Inferior parietal cortex (tissue), 1 donor: ENCODE measurements at regions not wholly inside any gene's neighbourhood (a gene's known extent, or its start where the extent isn't known, plus 50 kb on each side); places are given as distances from the start of the nearest gene placed in this dataset.
A peak's percentile ranks its signal among the peaks of the same experiment; 100 is the strongest.
"Not testable (repeated sequence)": the region's sequence is repeated elsewhere in the genome, so short reads cannot be mapped to it uniquely, and the experiment has no call there.

Experiments
- DNase-seq: peaks from one replicate; pipeline ENCODE4 v3.0.0-alpha.2; 2016; ENCODE audit errors: extremely low spot score

DNA sequence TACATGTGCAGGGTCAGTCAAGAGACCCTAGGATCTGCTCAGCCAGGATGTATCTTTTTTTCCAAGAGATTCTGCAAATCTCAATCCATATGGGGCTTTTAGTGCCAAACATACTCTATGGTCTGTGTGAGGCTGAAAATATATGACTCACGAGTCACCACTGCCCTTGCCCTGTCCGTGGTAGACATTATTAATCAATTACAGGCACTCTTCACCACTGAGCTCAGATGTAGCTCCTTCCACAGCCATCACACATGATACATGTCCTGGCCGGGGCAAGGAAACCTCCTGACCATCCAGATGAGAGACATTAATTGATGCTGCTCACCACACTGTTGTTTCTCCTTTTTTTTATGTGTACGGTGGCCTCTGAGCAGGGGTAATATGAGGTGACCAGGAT is 90.2 kb upstream of the RET start:
- no peak for DNase-seq

DNA sequence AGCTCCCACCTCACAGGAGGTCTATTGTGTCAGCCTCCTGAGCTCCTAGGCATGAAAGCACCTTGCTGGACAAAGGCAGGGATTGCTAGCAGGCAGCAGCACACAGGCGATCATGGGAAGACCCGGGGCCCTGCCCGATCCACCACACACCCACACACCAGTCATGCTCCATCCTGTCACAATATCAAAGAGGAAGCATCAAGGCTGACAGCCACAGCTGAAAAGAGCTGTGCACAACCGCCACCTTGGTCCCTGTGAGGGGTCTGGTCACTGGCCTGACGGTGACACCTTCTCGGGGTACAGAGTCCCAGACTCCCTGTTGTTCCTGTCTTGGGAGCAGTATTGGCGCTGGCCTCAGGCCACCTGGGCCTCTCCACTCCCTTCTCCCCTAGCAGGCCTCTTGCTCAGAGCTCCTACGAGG is 89.7 kb upstream of the RET start:
- no peak for DNase-seq

DNA sequence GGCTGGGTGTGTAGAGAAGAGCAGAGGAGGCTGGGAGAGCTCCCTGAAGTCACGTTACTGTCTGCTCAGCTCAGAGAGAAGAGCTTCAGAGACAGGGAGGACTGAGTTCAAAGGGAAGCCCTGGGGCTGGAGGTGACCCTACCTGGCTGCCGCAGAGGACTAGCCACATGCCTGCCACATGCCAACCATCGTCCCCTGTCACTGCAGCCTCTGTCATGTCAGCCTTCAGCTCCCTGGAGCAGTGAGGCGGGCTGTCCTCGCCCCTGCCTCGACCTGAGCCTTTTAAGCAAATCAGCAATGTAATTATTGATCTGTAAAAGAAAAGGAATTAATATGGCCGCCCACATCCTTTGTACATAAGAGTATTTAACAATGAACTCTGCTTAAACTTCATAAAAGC is 89.3 kb upstream of the RET start:
- no peak for DNase-seq

DNA sequence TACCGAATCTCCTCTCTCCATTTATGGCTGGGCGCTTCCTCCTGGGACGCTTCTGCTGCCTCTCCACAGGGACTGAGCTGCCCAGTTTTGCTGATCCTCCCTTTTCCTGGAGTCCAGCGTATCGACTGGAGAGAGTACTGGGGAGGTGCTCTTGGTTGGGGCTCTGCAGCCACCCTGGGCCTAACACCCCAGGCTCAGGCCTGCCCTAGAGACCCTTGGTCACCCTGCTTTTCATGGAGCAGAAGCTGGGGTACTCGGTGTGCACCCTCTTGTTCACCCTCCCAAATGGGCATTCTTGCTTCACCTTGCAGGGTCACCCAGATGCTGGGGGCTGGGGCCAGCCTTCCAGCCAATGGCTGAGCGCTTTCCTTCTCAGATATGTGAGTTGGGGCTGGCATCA is 88.8 kb upstream of the RET start:
- DNase-seq = no peak

DNA sequence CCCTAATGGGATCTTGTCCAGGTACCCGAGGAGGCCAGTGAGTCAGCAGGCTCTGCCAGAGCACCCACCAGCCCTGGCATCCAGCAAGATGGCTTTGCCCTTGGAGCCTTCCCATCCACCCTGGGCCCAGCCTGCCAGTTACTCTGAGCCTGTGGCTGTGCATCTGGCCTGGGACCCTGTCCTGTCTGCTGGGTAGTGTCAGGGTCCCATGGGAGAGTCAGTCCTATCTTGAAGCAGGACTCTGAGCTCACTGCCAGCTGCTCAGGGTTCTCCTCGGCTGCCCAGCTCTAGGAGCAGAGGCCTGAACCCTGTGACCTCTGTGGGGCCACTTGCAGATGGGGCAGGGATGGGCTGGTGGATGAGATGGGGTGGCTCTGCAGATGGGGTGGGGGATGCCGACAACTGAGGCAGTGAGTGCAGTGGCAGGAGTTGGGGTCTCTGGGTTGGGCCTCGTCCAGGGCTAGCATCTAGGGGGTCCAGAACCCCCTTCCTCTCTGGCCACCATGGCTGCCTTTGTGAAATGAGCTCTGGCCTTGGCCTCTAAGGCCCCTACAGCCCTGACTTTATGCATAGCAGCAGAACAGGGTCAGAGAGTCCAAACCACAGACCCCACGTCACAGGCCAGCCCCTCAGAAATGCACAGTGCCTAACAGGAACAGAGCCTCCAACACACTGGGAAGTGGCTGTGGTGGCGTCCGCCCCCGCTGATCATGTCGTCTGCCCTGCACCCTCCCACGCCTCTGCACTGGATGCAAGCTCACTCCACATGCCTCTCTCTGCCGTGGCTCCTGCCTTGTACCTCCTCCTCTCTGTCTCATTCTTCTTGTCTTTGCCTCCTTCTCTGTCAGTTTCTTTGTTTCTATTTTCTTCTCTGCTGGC is 88.1 kb upstream of the RET start:
- peak; percentile 3 for DNase-seq

DNA sequence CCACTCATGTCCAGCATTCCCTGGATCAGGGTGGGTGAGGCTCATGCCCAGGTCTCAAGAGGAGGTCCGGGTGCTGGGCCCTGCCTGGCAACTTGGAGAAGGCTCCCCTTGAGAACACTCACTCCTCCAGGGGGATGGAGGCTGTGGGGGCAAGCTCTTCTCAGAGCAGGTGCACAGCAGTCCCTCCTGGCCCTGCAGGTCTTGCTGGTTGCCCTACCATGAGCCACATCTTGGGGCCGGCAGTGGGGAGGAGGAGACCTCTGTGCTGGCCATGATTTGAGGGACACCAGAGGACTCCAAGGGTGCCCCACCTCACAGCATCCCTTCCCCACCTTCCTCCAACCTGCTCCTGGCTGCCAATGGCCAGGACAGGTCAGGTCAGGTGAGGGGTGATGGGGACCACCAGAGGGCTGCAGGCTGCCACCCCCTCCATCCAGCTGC is 87.4 kb upstream of the RET start:
- no peak for DNase-seq

DNA sequence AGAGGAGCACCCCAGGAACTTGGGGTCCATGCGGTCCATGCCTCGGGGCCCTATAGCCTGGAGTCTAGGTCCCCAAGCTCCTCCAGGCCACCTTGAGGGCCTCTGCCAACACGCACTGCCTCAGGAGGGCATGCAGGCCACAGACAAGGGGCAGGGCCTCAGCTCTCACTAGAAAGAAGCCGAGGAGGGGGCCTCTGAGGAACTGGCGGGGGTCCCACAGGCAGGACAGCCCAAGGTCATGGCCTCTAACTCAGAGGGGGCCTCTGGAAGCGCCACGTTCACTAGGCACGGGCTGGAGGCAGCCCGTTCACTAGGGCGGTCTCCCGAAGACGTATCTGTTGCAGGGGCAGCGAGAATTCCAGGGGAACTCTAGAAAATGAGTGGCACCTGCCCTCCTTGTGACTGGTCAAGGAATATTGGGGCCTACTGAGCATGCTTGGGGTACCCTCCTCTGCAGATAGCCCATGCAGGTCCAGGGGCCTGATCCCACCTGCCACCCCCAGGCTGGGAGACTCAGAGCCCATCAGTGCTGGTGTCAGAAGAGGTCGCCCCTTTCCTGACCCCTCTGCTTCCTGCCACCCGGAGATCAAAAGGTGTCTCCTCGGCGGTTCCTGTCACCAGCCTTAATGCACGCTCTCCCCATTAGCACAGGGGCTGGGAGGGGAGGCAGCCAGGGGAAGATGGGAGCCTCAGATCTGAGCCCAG is 86.7 kb upstream of the RET start:
- DNase-seq = no peak

DNA sequence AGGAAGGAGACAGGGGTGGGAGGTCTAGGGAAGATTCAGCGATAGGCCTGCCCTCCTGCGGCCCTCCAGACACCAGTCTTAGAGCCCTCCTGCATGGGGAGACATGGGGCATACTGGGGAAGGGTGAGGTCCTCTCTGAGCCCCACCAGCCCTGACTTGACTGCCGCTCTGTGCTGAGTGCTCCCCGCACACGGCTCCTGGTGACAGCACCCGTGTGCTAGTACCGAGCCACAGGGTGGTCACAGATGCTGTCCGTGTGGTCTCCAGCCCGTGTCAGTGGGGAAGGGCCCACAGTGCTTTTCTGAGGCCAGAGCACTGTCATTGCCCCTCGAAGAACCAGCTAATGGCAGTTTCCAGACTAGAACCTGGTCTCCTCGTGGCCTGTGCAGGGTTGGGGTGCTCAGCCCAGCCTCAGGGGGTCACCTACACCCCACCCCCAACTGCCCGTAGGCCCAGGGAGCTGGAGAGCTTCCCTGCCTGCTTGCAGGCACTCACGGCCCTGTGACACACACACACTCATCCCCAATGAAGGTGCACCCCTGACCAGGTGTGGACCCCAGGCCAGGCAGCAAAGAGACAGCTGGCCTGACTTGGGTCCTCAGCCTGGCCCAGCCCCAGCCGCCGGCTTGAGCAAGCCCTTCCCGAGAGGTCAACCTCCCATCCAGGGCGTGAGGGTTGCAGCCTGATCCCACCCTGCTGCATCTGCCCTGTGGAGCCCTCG is 86.0 kb upstream of the RET start:
- no peak for DNase-seq

DNA sequence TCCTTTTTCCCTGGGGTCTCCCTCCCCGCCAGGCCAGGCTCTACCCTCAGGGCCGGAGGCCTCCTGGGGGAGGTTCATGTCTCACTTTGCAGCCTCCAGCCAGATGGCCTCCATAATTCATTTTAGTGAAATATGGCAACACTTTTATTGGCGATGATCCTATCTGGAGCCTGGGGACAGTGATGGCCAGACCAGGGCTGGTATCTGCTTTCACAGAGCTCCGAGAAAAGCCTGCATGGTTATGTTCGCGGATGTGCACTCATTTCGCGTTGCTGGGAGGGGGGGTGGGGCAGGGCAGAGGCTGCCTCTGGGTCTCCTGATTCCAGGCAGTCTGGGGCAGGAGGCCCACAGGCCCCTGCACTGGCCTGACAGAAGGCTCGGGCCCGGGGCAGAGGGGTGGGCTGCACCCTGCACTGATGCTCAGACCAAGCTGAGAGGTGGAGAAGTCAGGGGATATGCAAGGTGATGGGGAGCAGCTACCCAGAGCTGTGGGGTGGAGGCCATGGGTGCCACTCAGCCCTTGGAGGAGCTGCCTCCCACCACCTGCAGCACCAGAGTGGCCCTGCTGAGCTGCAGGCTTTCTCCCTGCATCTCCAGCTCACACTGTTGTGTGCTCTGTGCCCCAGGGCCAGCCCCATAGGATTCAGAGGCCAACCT is 85.3 kb upstream of the RET start:
- no peak for DNase-seq

DNA sequence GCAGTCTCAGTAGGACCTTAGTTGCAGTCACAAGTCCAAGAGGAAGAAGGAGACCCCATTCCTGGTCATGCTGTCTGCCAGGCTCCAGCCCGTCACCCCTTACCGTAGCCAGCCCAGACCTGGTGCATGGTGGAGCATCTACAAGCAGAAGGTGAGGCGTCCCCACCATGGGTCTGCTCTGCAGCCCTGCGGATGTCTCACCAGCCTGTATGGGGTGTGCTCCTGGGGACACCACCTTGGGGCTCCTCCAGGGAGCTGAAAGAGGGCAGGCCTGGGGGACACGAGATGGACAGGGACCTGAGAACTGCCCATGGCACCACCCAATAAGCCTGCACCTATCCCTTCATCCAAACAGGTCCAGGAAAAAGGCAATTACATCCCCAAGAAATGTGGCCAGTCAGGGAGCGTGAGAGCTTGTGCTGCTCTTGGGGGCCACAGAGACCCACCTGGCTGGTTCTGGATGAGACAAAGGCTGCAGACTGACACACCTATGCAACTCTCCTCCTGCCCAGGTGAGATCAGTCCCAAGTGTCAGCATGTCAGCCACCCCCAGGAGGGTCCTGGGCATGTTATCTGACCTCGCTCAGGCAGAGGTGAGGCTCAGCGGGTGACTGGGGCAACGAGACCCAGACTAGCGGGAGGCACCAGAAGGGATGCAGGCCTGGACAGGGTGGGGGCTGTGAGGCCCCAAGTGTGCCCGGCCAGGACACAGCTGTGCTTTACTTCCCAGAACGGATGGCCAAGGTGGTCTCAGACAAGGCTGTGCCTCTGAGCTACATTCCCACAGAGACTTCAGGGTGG is 84.5 kb upstream of the RET start:
- no peak for DNase-seq

DNA sequence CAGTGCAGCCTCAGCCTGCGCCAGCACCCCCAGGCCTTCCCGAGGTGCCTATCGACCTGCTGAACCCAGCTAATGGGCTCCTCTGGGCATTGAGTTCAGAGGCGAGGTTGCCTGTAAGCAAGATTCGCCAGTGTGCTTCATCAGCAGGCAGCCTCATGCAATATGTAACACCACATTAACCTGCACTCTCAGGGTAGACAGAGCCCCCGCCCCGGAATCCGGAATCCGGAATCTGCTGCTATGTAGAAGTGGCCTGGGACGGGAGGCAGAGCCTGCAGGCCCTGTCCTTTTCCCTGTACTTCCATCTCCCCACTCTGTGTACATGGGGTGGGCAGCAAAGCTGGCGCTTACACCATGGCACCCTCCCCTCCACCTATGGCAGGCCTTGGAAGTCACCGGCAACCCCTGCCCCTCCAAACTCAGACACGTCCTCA is 83.9 kb upstream of the RET start:
- no peak for DNase-seq

DNA sequence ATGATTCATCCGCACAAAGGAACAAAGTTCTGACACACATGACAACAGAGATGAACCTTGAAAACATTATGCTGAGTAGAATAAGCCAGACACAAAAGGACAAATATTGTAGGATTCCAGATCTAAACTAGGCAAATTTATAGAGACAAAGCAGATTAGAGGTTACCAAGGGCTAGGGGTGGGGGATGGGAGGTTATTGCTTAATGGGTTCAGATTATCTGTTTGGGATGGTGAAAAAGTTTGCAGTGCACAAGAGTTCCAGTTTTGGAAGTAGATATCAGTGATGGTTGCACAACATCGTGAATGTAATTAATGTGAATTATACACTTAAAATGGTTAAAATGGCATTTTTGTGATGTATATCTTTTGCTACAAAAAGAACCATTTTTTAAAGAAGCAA is 82.0 kb upstream of the RET start:
- DNase-seq = not testable (repeated sequence)

DNA sequence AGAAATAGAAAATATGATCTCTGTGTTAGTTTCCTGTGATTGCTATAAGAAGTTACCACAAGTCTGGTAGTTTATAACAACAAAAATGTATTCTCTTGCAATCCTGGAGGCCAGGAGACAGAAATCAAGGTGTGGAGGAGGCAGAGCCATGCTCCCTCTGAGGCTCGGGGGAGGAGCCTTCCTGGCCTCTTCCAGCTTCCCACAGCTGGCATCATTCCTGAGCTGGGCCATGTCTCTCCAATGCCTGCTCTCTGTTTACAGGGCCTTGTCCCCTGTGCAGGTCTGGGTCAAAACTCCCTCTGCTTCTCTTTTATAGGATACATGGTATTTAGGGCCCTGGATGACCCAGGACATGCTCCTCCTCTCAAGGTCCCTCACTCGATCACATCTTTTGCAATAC is 81.3 kb upstream of the RET start:
- no peak for DNase-seq

DNA sequence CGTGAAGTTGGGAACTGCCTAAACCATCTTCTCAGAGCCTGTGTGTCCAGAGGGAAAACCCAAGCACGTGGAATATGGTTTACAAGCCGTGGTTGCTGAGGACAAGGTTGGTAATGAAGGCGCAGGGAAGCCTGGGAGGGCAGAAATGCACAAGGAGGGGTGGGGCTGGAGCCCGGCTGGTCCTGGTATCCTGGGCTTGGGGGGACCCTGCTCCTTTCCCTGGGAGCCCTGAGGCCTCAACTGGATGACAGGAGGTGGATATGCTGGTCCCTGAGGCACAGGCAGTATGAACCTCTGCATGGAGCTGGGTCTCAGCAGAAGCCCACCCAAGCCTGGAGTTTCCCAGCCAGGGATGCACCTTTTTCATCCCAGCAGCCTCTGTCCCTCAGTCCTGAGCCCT is 80.3 kb upstream of the RET start:
- no peak for DNase-seq

DNA sequence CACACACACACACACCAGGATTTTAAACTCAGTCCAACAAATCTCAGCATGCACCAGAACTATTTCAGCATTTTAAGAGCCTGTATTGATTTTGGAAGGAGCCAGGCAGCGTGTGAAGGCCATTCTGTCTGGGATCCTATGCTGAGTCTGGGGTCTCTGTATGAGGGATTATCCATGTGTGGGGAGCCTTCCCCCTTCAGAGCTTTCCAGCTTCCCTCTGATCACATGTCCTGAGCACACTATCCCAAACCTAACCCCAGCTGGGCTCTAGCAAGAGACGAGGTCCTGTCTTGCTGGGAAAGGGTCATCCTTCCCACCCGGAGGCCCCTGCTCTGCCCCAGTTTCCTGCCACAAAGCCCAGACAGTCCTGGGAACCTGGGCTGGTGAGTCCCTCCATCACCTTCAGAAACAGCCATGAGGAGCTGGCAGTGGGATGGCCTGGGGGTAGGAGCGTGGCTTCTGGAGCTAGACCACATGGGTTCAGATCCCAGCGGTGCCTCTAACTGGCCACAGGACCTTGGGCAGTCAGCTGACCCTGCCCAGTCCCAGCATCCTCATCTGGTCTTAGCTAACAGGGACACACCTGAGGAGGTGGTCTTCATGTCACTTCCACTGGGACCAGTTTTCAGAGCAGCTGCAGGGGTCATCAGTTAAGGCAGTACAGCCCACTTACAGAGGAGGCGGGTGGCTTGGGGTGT is 79.6 kb upstream of the RET start:
- no peak for DNase-seq

DNA sequence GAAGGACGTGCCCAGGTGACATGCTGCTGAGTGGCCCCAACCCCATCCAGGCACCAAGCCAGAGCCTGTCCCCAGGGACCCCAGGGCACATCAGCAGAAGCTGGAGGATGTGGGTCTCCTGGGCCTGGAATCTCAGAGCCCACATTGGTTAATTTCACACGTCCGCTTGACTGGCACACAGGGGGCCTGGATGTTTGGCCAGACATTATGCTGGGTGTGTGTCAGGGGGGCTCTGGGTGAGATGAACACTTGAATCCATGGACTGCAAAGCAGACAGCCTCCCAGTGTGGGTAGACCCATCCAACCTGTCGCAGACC is 79.1 kb upstream of the RET start:
- DNase-seq = no peak

DNA sequence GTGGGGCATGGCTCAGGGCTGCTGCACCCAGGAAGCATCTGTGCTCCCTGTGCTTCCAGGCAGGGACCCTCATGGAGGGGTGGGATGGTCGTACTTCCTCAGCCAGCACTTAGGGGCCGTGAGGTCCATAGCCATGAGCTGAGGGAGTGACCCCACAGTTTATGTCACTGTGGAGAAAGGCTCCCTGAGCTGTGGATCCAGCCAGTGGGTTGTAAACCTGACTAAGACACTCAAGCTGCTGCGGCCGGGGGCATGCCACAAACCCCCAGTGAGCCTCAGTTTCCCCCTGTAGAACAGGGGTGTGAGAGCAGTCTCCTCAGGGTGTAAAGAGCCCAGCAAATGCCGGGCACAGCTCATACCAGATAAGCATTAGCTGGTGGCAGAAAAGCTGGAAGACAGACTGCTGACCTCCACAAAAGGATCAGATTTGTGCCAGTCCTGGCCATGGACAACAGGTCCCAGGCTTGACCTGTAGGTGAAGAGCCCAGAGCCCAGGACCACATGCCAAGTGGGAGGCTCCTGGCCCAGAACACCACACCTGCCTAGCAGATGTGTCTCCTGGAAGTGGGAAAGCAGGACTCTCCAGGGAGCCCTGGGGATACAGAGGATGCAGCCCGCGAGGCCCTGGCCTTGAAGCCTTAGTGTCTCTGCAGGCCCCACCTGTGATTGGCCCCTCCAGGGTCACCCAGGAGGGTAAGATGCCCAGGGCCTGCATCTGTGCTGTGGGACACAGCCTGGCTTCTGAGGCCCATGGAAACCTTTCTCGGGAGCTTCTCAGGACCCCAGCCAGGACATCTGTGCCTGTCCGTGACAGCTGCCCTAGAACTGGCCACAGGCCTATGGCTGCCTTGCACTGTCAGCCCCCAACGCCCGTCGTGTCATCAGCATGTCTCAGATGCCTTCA is 78.1 kb upstream of the RET start:
- no peak for DNase-seq

DNA sequence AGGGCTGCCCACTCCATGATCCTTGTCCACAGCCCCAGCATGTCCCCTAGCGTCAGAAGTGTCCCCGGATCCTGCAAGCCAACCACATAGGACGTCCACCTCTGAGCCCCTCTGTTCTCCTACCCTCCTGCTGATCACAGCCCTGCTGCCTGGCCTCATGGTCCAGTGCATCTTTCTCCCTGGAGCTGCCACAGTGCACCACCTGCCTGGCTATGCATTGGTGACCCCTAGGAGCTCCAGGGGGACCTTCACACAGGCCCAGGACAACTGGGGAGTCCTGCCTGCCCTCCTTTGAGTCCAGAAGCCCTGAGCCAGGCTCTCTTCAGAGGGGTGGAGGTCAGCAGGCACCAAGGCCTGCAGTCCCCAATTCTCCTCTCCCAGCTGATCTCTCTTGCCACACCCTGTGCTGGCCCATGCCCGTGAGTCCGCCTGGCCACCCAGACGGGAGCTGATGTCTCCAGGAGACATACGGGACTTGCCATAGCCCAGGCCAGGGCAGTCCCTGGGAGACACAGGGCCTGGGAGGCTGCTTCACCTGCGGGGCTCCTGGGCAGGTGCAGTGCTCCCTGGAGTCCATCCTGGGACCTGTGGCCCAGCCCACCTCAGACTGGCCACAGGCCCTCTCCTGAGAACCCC is 77.4 kb upstream of the RET start:
- DNase-seq = no peak

DNA sequence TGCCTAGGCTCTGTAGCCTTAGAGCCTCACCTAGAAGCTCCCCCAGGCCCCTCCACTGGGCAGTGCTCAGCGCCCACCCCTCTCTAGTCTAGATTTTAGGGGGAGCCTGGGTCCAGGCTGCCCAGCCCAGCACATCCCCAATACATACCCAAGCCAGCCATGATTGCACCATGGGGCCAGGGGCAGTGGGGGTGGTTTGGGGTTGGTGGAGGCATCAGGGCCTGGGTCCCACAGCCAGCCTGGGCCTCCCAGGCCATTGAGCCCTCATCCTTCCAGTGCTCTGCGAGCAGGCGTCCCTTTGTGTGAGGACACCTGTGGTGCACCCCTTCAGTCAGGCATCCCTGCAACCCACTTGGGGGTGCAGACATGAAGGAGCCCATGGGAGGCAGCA is 76.9 kb upstream of the RET start:
- DNase-seq = no peak
